Erythroblast (primary cell): ENCODE measurements at regions not wholly inside any gene's neighbourhood (a gene's known extent, or its start where the extent isn't known, plus 50 kb on each side); places are given as distances from the start of the nearest gene placed in this dataset.

Experiments used
- GATA1 ChIP-seq: IDR thresholded peaks from 2 replicates; pipeline ENCODE4 v1.6.1; 2011; ENCODE audit warnings: low read depth, mild to moderate bottlenecking, control low read depth, low read length, moderate library complexity
- POLR2A ChIP-seq: IDR thresholded peaks from 2 replicates; pipeline ENCODE4 v1.6.1; 2011; ENCODE audit warnings: mild to moderate bottlenecking, low read length

DNA sequence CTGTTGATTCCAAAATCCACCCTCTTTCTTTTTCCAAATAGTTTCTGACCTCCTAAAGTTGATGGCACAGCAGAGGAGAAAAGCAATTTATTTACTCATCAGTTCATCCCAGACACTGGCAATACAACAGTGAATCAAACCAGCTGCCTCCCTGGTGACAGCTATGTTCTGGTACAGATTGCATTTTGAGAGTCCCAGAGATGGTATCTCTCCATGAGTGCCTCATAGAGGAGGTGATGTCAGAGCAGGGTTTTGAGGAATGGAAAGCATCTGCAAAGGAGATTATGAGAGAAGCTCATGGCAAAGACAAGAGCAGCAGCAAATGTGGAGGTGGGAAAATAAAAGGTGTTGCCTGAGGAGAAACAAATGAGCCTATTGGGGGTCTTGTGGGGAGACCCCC lies 377.2 kb downstream of the MN1 start:
- TF ChIP-seq POLR2A, result no peak
- TF ChIP-seq GATA1, result no peak
